ENCODE measurements at regions not wholly inside any gene's neighbourhood (a gene's known extent, or its start where the extent isn't known, plus 50 kb on each side); places are given as distances from the start of the nearest gene placed in this dataset.
A peak's percentile ranks its signal among the peaks of the same experiment; 100 is the strongest.

DNA sequence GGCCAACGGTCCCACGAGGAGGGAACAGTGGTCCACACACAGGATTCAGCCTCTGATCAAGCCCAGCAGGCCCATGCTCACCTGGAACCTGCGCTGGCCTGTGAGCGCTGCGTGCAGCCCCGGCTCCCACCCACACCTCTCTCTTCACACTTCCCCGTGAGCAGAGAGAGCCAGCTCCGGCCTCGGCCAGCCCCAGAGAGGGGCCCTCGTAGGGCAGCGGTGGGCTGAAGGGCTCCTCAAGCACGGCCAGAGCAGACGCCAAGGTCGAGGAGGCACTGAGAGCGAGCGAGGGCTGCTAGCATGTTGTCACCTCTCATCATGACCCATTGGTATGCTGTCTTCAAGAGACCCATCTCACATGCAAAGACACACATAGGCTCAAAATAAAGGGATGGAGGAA, 83.0 kb upstream of the FMR1 start:
- Histone ChIP-seq H3F3A (ENCODE audit: insufficient read depth, low read length) (no peaks in the 10 kb centered on the region), H2AFZ (ENCODE audit: low read length) (no peak overlapping the region), H3K27me3 (replicated peaks; ENCODE audit: insufficient read depth, low read length) (no peaks in the 10 kb centered on the region), H3K79me2 (ENCODE audit: low read length) (no peaks in the 10 kb centered on the region), H3K9me2 (replicated peaks; ENCODE audit: insufficient read depth, low read length) (no peaks in the 10 kb centered on the region), H3K4me1 (ENCODE audit: low read length) (no peaks in the 10 kb centered on the region), H3K4me3 (ENCODE audit: low read length) (no peak overlapping the region), H3K27ac (ENCODE audit: low read length) (no peak overlapping the region), H4K20me1 (ENCODE audit: insufficient read depth, low read length) (no peaks in the 10 kb centered on the region), H3K36me3 (replicated peaks; ENCODE audit: insufficient read depth, low read length) (no peaks in the 10 kb centered on the region), H3K9ac (ENCODE audit: low read length) (no peak overlapping the region), H3K9me3 (replicated peaks; ENCODE audit: insufficient read depth, low read length) (no peaks in the 10 kb centered on the region), H3K4me2 (ENCODE audit: low read depth, low read length) (no peak overlapping the region)
- DNase-seq: no peak
- TF ChIP-seq EZH2phosphoT487 (IDR thresholded peaks at IDR 0.05; ENCODE audit: low read length): no peak
- TF ChIP-seq CTCF (IDR thresholded peaks at IDR 0.05; ENCODE audit: low read length): no peak
- no peak for TF ChIP-seq EZH2 (optimal IDR thresholded peaks at IDR 0.05; ENCODE audit: low read depth, low read length)

GRCh38 chrX:147832707-147833348, 78.9 kb upstream of the FMR1 start:
- Histone ChIP-seq H3K36me3 (replicated peaks; ENCODE audit: insufficient read depth, low read length) (no peaks in the 10 kb centered on the region), H3K4me2 (ENCODE audit: low read depth, low read length) (no peak overlapping the region), H3K79me2 (ENCODE audit: low read length) (no peaks in the 10 kb centered on the region), H3K9me3 (replicated peaks; ENCODE audit: insufficient read depth, low read length) (no peaks in the 10 kb centered on the region), H2AFZ (ENCODE audit: low read length) (no peak overlapping the region), H3K4me3 (ENCODE audit: low read length) (no peak overlapping the region), H4K20me1 (ENCODE audit: insufficient read depth, low read length) (no peaks in the 10 kb centered on the region), H3K27me3 (replicated peaks; ENCODE audit: insufficient read depth, low read length) (no peaks in the 10 kb centered on the region), H3F3A (ENCODE audit: insufficient read depth, low read length) (no peaks in the 10 kb centered on the region), H3K4me1 (ENCODE audit: low read length) (no peaks in the 10 kb centered on the region), H3K9me2 (replicated peaks; ENCODE audit: insufficient read depth, low read length) (no peaks in the 10 kb centered on the region), H3K27ac (ENCODE audit: low read length) (no peak overlapping the region), H3K9ac (ENCODE audit: low read length) (no peak overlapping the region)
- no peak for DNase-seq
- TF ChIP-seq CTCF (IDR thresholded peaks at IDR 0.05; ENCODE audit: low read length) (no peak), EZH2phosphoT487 (IDR thresholded peaks at IDR 0.05; ENCODE audit: low read length) (no peak), EZH2 (optimal IDR thresholded peaks at IDR 0.05; ENCODE audit: low read depth, low read length) (no peak)

DNA sequence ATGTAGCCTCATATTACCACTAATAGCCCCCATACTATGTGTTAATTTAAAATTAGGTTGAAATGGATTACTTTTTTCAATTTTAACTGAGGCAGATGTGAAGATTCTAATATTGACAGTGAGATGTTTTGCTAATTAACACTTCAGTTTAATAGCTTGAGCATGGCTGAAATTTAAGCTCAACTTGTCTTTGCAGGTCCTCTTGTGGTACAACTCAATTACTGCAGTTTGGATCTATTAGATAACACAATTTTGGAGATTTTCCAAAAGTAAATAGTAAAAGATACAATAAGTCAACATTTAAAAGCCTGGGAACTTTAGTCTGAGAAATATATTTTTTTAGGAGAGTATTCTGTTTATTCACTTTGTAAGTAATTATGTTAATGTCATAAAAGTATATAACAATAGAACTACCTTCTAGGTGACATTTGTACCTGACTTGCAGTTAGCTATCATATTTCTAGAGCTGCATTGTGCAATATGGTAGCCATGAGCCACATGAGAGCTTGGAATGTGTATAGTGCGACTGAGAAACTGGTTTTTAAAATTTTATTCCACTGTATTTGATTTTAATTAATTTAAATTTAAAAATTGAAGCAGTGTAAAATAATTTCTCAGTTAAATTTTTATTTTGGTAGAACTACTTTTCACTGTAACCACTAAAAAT, 73.1 kb upstream of the FMR1 start:
- TF ChIP-seq CTCF (IDR thresholded peaks at IDR 0.05; ENCODE audit: low read length): peak; percentile 40
- no peak for TF ChIP-seq EZH2 (optimal IDR thresholded peaks at IDR 0.05; ENCODE audit: low read depth, low read length)
- no peak for TF ChIP-seq EZH2phosphoT487 (IDR thresholded peaks at IDR 0.05; ENCODE audit: low read length)
- no peaks in the 10 kb centered on the region for H3K9me2 ChIP-seq (replicated peaks; ENCODE audit: insufficient read depth, low read length)
- no peaks in the 10 kb centered on the region for H3K27me3 ChIP-seq (replicated peaks; ENCODE audit: insufficient read depth, low read length)
- H4K20me1 ChIP-seq (ENCODE audit: insufficient read depth, low read length): no peaks in the 10 kb centered on the region
- no peak overlapping the region for H3K4me3 ChIP-seq (ENCODE audit: low read length)
- no peaks in the 10 kb centered on the region for H3F3A ChIP-seq (ENCODE audit: insufficient read depth, low read length)
- H3K4me2 ChIP-seq (ENCODE audit: low read depth, low read length): no peak overlapping the region
- DNase-seq: no peak
- H3K9ac ChIP-seq (ENCODE audit: low read length): no peak overlapping the region
- H3K36me3 ChIP-seq (replicated peaks; ENCODE audit: insufficient read depth, low read length): no peaks in the 10 kb centered on the region
- H3K79me2 ChIP-seq (ENCODE audit: low read length): no peaks in the 10 kb centered on the region
- no peaks in the 10 kb centered on the region for H3K4me1 ChIP-seq (ENCODE audit: low read length)
- H3K9me3 ChIP-seq (replicated peaks; ENCODE audit: insufficient read depth, low read length): no peaks in the 10 kb centered on the region
- H2AFZ ChIP-seq (ENCODE audit: low read length): no peak overlapping the region
- H3K27ac ChIP-seq (ENCODE audit: low read length): no peak overlapping the region

Data from MM.1S (cell line).